HCT116 (cell line): ENCODE measurements at regions not wholly inside any gene's neighbourhood (a gene's known extent, or its start where the extent isn't known, plus 50 kb on each side); places are given as distances from the start of the nearest gene placed in this dataset.

ENCODE experiments used
- ATAC-seq: fragments of 200-7000 bp; cut with Tn5 transposase; 2 replicates; pipeline ENCODE4 v1.9.1; 2020; ENCODE audit warnings: mild to moderate bottlenecking, moderate library complexity
- BruUV-seq: library from RNA; stranded (reverse); fragments of 400-500 nt; replicated peaks from 2 replicates; lab custom pipeline; 2021; lab: Mats Ljungman, UMichigan
- CTCF ChIA-PET: fragments of 300-600 bp; sonication (Branson Sonifier 250); formaldehyde crosslinking; loops from one replicate; lab custom pipeline; 2021; ENCODE audit warnings: antibody characterized with exemption; lab: Charles Lee
- POLR2A ChIA-PET: fragments of 300-600, 350-600 bp; sonication (Branson Sonifier 250); formaldehyde crosslinking; loops from one replicate; lab custom pipeline; 2021; ENCODE audit warnings: antibody characterized with exemption; lab: Charles Lee
- RAD21 ChIA-PET, 2 experiments: fragments of 300-600 bp; sonication (Branson Sonifier 250); formaldehyde crosslinking; loops; one replicate each; lab custom pipeline; 2023; ENCODE audit warnings: low total read pairs in 2 of 2; ENCODE audit not compliant: uncharacterized antibody in 2 of 2, unreplicated experiment in 2 of 2, low non-redundant PET in 1 of 2; lab: Charles Lee
- DNase-seq: peaks from one replicate; pipeline ENCODE4 v3.0.0-alpha.2; 2010; ENCODE audit warnings: low read depth, low spot score
- H2AFZ ChIP-seq: fragments of 200-600 bp; shearing (Covaris generic), sonication (generic); 2 replicates; pipeline ENCODE4 v1.6.1; 2017; ENCODE audit warnings: low read depth, mixed run types, mixed read lengths, antibody characterized with exemption, low read length; ENCODE audit not compliant: poor library complexity, severe bottlenecking
- H3K27ac ChIP-seq: 2 replicates; pipeline ENCODE4 v1.5.1; 2012; ENCODE audit warnings: low read depth, low read length
- H3K27me3 ChIP-seq: fragments of 200-600 bp; sonication (generic); 2 replicates; pipeline ENCODE4 v1.6.1; 2016; ENCODE audit warnings: mixed run types, low read length, mixed read lengths; ENCODE audit not compliant: insufficient read depth
- H3K36me3 ChIP-seq, 2 experiments: fragments of 200-500 bp in 1 of 2; fragments of 200-600 bp in 1 of 2; sonication (Bioruptor generic) in 1 of 2; sonication (generic) in 1 of 2; 2 replicates each; pipeline versions ENCODE4 v1.5.1 to v1.6.1; 2014 to 2016; ENCODE audit warnings: low read length in 2 of 2, inconsistent platforms in 1 of 2, mixed read lengths in 1 of 2, mixed run types in 1 of 2; ENCODE audit not compliant: insufficient read depth in 2 of 2, control insufficient read depth in 1 of 2
- H3K4me1 ChIP-seq, 2 experiments: fragments of 200-600 bp in 1 of 2; sonication (generic) in 1 of 2; 2 replicates each; pipeline versions ENCODE4 v1.5.1 to v1.6.1; 2012 to 2017; ENCODE audit warnings: low read length in 2 of 2, inconsistent platforms in 1 of 2, mild to moderate bottlenecking in 1 of 2, mixed read lengths in 1 of 2, mixed run types in 1 of 2, moderate library complexity in 1 of 2; ENCODE audit not compliant: insufficient read depth in 2 of 2, control insufficient read depth in 1 of 2
- H3K4me2 ChIP-seq: fragments of 200-600 bp; sonication (generic); 2 replicates; pipeline ENCODE4 v1.6.1; 2017; ENCODE audit warnings: mixed run types, low read length, mixed read lengths
- H3K4me3 ChIP-seq, 2 experiments: fragments of 200-600 bp in 1 of 2; sonication (generic) in 1 of 2; replicated peaks in 1 of 2; 2 replicates each; pipeline ENCODE4 v1.5.1; 2011 to 2016; ENCODE audit warnings: low read length in 2 of 2, control low read depth in 1 of 2, low read depth in 1 of 2, mild to moderate bottlenecking in 1 of 2, mixed read lengths in 1 of 2, mixed run types in 1 of 2
- H3K79me2 ChIP-seq: fragments of 200-600 bp; sonication (generic); 2 replicates; pipeline ENCODE4 v1.6.1; 2017; ENCODE audit warnings: mild to moderate bottlenecking, mixed run types, low read length, moderate library complexity, mixed read lengths; ENCODE audit not compliant: insufficient read depth
- H3K9ac ChIP-seq: fragments of 200-600 bp; sonication (generic); 2 replicates; pipeline ENCODE4 v1.6.1; 2016; ENCODE audit warnings: low read length, mixed read lengths
- H3K9me2 ChIP-seq: fragments of 200-600 bp; sonication (generic), shearing (Covaris generic); 2 replicates; pipeline ENCODE4 v1.6.1; 2017; ENCODE audit warnings: mixed run types, mild to moderate bottlenecking, moderate library complexity; ENCODE audit not compliant: insufficient read depth
- H3K9me3 ChIP-seq, 2 experiments: fragments of 200-500 bp in 1 of 2; fragments of 200-600 bp in 1 of 2; sonication (Bioruptor generic) in 1 of 2; sonication (generic) in 1 of 2; 2 replicates each; pipeline ENCODE4 v1.6.1; 2014 to 2017; ENCODE audit warnings: low read length in 2 of 2, mixed read lengths in 2 of 2, inconsistent platforms in 1 of 2, low read depth in 1 of 2, mild to moderate bottlenecking in 1 of 2, mixed run types in 1 of 2, moderate library complexity in 1 of 2; ENCODE audit not compliant: control insufficient read depth in 1 of 2, insufficient read depth in 1 of 2
- H4K20me1 ChIP-seq: fragments of 200-600 bp; sonication (generic), shearing (Covaris generic); 2 replicates; pipeline ENCODE4 v1.6.1; 2017; ENCODE audit warnings: mixed run types, mild to moderate bottlenecking, moderate library complexity; ENCODE audit not compliant: insufficient read depth
- CBX3 ChIP-seq: IDR thresholded peaks from 2 replicates; pipeline ENCODE4 v1.6.1; 2012; ENCODE audit warnings: low read depth
- CEBPB ChIP-seq: IDR thresholded peaks from 2 replicates; pipeline ENCODE4 v1.6.1; 2012; ENCODE audit warnings: low read depth
- ELF1 ChIP-seq: IDR thresholded peaks from 2 replicates; pipeline ENCODE4 v1.6.1; 2012; ENCODE audit warnings: low read depth, borderline replicate concordance
- EZH2phosphoT487 ChIP-seq: fragments of 200-600 bp; IDR thresholded peaks from 2 replicates; pipeline ENCODE4 v1.6.1; 2018; ENCODE audit warnings: antibody characterized with exemption, borderline replicate concordance
- MAX ChIP-seq: IDR thresholded peaks from 2 replicates; pipeline ENCODE4 v1.6.1; 2012
- SIN3A ChIP-seq: IDR thresholded peaks from 2 replicates; pipeline ENCODE4 v1.6.1; 2012; ENCODE audit warnings: low read depth
- YY1 ChIP-seq: IDR thresholded peaks from 2 replicates; pipeline ENCODE4 v1.6.1; 2011; ENCODE audit warnings: low read length, low read depth, moderate library complexity, mild to moderate bottlenecking; ENCODE audit not compliant: insufficient replicate concordance; ENCODE audit errors: extremely low read depth
- ZFX ChIP-seq: fragments of 450-650 bp; IDR thresholded peaks from 2 replicates; pipeline ENCODE4 v1.6.1; 2017
- intact Hi-C: fragments of 100-400 bp; cut with micrococcal nuclease; formaldehyde crosslinking; loops from 2 replicates; pipeline ENCODE4 v1.10.0; 2022
- TF ChIP-seq, protein P1 (sequence below): IDR thresholded peaks from 2 replicates; pipeline ENCODE4 v1.6.1; 2012; ENCODE audit warnings: low read depth
- TF ChIP-seq, protein P2 (sequence below): IDR thresholded peaks from 2 replicates; pipeline ENCODE4 v1.6.1; 2011; ENCODE audit warnings: mild to moderate bottlenecking, low read length, moderate library complexity; ENCODE audit not compliant: insufficient replicate concordance; ENCODE audit errors: extremely low read depth

- Histone ChIP-seq H3K9ac (no peak overlapping the region), H3K27ac (no peak overlapping the region), H3K9me3 (no peaks in the 10 kb centered on the region), H3K9me2 (no peaks in the 10 kb centered on the region), H4K20me1 (no peaks in the 10 kb centered on the region), H3K4me2 (no peak overlapping the region), H3K79me2 (no peaks in the 10 kb centered on the region), H2AFZ (no peak overlapping the region), H3K4me3 (no peak overlapping the region), H3K4me1 (no peaks in the 10 kb centered on the region), H3K36me3 (no peaks in the 10 kb centered on the region), H3K27me3 (no peaks in the 10 kb centered on the region)
- intact Hi-C loops, result no loop called here
- RAD21 ChIA-PET, result no interaction called here
- no TSS peak for BruUV-seq
- POLR2A ChIA-PET, result no interaction called here
- CTCF ChIA-PET, result no interaction called here
- ATAC-seq (no peak), DNase-seq (no peak)
- TF ChIP-seq MAX, result no peak
- TF ChIP-seq YY1, result no peak
- TF ChIP-seq EZH2phosphoT487, result no peak
- TF ChIP-seq, protein P1, sequence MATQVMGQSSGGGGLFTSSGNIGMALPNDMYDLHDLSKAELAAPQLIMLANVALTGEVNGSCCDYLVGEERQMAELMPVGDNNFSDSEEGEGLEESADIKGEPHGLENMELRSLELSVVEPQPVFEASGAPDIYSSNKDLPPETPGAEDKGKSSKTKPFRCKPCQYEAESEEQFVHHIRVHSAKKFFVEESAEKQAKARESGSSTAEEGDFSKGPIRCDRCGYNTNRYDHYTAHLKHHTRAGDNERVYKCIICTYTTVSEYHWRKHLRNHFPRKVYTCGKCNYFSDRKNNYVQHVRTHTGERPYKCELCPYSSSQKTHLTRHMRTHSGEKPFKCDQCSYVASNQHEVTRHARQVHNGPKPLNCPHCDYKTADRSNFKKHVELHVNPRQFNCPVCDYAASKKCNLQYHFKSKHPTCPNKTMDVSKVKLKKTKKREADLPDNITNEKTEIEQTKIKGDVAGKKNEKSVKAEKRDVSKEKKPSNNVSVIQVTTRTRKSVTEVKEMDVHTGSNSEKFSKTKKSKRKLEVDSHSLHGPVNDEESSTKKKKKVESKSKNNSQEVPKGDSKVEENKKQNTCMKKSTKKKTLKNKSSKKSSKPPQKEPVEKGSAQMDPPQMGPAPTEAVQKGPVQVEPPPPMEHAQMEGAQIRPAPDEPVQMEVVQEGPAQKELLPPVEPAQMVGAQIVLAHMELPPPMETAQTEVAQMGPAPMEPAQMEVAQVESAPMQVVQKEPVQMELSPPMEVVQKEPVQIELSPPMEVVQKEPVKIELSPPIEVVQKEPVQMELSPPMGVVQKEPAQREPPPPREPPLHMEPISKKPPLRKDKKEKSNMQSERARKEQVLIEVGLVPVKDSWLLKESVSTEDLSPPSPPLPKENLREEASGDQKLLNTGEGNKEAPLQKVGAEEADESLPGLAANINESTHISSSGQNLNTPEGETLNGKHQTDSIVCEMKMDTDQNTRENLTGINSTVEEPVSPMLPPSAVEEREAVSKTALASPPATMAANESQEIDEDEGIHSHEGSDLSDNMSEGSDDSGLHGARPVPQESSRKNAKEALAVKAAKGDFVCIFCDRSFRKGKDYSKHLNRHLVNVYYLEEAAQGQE, result no peak
- TF ChIP-seq, protein P2, sequence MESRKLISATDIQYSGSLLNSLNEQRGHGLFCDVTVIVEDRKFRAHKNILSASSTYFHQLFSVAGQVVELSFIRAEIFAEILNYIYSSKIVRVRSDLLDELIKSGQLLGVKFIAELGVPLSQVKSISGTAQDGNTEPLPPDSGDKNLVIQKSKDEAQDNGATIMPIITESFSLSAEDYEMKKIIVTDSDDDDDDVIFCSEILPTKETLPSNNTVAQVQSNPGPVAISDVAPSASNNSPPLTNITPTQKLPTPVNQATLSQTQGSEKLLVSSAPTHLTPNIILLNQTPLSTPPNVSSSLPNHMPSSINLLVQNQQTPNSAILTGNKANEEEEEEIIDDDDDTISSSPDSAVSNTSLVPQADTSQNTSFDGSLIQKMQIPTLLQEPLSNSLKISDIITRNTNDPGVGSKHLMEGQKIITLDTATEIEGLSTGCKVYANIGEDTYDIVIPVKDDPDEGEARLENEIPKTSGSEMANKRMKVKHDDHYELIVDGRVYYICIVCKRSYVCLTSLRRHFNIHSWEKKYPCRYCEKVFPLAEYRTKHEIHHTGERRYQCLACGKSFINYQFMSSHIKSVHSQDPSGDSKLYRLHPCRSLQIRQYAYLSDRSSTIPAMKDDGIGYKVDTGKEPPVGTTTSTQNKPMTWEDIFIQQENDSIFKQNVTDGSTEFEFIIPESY, result no peak
- no peak for TF ChIP-seq ZFX
- no peak for TF ChIP-seq ELF1
- no peak for TF ChIP-seq SIN3A
- no peak for TF ChIP-seq CBX3
- TF ChIP-seq CEBPB, result no peak
Measured at GRCh38 chr4:177103619-177104018, 206.1 kb upstream of the NEIL3 start.
